ENCODE measurements at regions not wholly inside any gene's neighbourhood (a gene's known extent, or its start where the extent isn't known, plus 50 kb on each side); places are given as distances from the start of the nearest gene placed in this dataset.

GRCh38 chr11:37394236-37394870, 796.3 kb upstream of the RAG2 start:
- no peaks in the 10 kb centered on the region for H3K27me3 ChIP-seq
- DNase-seq, result no peak
- no peaks in the 10 kb centered on the region for H3K36me3 ChIP-seq
- H3K4me3 ChIP-seq, result no peak overlapping the region
- H3K9me3 ChIP-seq, result peaks cover 40% of the 10 kb centered on the region

GRCh38 chr11:37391615-37392014, 793.6 kb upstream of the RAG2 start:
- H3K27me3 ChIP-seq, result no peaks in the 10 kb centered on the region
- DNase-seq, result no peak
- peaks cover 44% of the 10 kb centered on the region for H3K9me3 ChIP-seq
- no peak overlapping the region for H3K4me3 ChIP-seq
- H3K36me3 ChIP-seq, result no peaks in the 10 kb centered on the region

DNA sequence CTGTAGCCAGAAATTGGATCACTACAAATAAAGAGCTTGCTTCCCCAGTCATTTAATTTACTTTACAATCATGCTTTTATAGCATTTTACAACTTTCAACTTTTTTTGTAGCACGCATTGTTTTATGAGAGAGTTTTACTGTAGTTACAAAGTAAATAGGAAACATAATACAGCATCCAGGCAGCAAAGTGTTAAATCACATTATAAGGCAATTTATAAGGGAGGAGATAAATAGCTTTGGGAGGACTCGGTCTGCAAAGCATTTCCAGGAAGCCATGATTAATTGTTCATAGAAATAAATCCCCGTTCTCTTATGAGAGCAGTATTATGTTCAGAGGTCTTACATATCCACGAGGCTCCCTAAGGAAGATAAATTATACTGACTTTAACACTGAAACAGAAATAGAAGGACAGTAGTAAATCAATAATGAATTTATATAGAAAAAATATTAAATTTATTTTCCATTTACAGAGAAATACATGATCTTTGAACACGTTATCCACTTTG, 792.6 kb upstream of the RAG2 start:
- no peak for DNase-seq
- Histone ChIP-seq H3K4me3 (no peak overlapping the region), H3K36me3 (no peaks in the 10 kb centered on the region), H3K9me3 (peaks cover 41% of the 10 kb centered on the region), H3K27me3 (no peaks in the 10 kb centered on the region)

- peaks cover 4% of the 10 kb centered on the region; the same call in 1 of the 2 replicates for H3K9me3 ChIP-seq
- no peak for DNase-seq
- no peaks in the 10 kb centered on the region for H3K27me3 ChIP-seq
- H3K36me3 ChIP-seq, result no peaks in the 10 kb centered on the region
- no peak overlapping the region for H3K4me3 ChIP-seq
These were observed 780.9 kb upstream of the RAG2 start for GRCh38 chr11:37378958-37379357.

GRCh38 chr11:37372667-37373066, 774.6 kb upstream of the RAG2 start:
- H3K9me3 ChIP-seq, result peaks cover 6% of the 10 kb centered on the region; the same call in 1 of the 2 replicates
- no peak overlapping the region for H3K4me3 ChIP-seq
- no peaks in the 10 kb centered on the region for H3K27me3 ChIP-seq
- no peaks in the 10 kb centered on the region for H3K36me3 ChIP-seq
- DNase-seq, result no peak

DNA sequence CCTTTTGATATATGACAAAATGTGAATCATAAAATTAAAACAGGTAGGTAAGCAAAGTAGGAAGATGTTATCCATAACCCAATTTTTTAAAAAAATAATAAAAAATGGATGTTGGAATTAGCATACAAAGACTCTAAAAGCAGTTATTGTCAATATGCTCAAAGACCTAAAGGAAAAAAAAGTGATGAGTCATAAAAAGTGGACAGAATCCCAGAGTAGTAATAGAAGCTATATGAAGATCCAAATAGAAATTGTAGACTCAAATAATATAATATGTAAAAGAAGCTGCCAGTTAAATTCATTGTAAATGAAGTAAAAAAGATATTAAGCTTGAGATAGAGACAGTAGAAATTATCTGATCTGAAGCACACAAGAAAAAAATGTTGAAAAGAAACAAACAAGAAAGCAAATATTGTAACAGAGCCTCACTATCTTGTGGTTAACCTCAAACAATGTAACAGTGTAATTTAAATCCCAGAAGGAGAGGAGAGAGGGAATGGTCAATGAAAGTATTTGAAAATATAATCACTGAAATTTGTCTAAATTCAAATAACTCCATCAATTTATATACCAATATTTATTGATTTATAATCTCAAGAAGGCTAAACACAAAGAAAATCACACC, 773.4 kb upstream of the RAG2 start:
- no peak for DNase-seq
- Histone ChIP-seq H3K36me3 (no peaks in the 10 kb centered on the region), H3K9me3 (peaks cover 12% of the 10 kb centered on the region), H3K4me3 (no peak overlapping the region), H3K27me3 (no peaks in the 10 kb centered on the region)

- H3K36me3 ChIP-seq, result no peaks in the 10 kb centered on the region
- DNase-seq, result no peak
- no peaks in the 10 kb centered on the region for H3K27me3 ChIP-seq
- no peak overlapping the region for H3K4me3 ChIP-seq
- peaks cover 12% of the 10 kb centered on the region for H3K9me3 ChIP-seq
These were observed 772.8 kb upstream of the RAG2 start for GRCh38 chr11:37370817-37371216.

GRCh38 chr11:37364246-37364839, 766.3 kb upstream of the RAG2 start:
- Histone ChIP-seq H3K36me3 (no peaks in the 10 kb centered on the region), H3K4me3 (no peak overlapping the region), H3K9me3 (peaks cover 18% of the 10 kb centered on the region), H3K27me3 (no peaks in the 10 kb centered on the region)
- no peak for DNase-seq

GRCh38 chr11:37353192-37353591, 755.2 kb upstream of the RAG2 start:
- Histone ChIP-seq H3K36me3 (no peaks in the 10 kb centered on the region), H3K27me3 (no peaks in the 10 kb centered on the region), H3K9me3 (peaks cover 4% of the 10 kb centered on the region; the same call in 1 of the 2 replicates), H3K4me3 (no peak overlapping the region)
- DNase-seq, result no peak

DNA sequence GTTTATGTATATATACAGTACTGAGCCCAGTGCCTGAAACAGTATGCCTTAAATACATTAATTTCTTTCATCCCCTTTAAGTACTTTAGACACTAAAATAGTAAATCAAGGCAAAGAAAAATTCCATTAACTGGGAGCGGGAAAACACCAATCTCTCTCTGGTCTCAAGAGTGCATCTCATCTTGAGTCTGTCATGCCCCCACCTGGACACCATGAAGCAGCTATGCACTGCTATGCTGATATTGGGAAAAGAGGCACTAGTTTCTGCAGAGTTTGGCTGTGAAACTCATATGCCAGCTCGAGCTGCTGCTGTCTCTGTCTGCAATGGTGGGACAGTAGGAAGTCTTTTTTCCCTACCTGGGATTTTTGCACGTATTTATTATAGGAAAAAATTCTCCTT, 754.4 kb upstream of the RAG2 start:
- no peak overlapping the region for H3K4me3 ChIP-seq
- H3K36me3 ChIP-seq, result no peaks in the 10 kb centered on the region
- H3K9me3 ChIP-seq, result no peaks in the 10 kb centered on the region
- H3K27me3 ChIP-seq, result no peaks in the 10 kb centered on the region
- DNase-seq, result no peak

DNA sequence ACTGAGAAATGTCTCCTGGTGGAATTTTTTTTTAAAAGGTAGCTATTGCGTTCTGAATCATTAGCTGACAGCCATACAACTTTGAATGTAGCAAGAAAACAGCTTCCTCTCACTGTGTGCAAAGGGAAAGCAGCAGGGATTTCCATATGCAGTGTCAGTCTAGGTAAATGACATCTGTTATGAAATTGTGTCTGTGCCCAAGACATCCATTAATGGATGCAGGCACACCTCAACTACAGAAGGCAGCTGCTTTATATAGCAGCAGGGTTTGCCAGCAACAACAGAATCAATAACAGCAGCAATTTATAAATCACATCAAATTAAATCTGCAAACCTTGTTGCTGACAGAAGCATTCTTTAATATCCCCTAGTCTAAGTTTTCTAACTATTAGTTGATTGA, 745.3 kb upstream of the RAG2 start:
- no peak overlapping the region for H3K4me3 ChIP-seq
- no peaks in the 10 kb centered on the region for H3K27me3 ChIP-seq
- H3K9me3 ChIP-seq, result no peaks in the 10 kb centered on the region
- H3K36me3 ChIP-seq, result no peaks in the 10 kb centered on the region
- no peak for DNase-seq

GRCh38 chr11:37336401-37336800, 738.4 kb upstream of the RAG2 start:
- H3K4me3 ChIP-seq, result no peak overlapping the region
- DNase-seq, result no peak
- H3K36me3 ChIP-seq, result no peaks in the 10 kb centered on the region
- no peaks in the 10 kb centered on the region for H3K9me3 ChIP-seq
- H3K27me3 ChIP-seq, result no peaks in the 10 kb centered on the region

DNA sequence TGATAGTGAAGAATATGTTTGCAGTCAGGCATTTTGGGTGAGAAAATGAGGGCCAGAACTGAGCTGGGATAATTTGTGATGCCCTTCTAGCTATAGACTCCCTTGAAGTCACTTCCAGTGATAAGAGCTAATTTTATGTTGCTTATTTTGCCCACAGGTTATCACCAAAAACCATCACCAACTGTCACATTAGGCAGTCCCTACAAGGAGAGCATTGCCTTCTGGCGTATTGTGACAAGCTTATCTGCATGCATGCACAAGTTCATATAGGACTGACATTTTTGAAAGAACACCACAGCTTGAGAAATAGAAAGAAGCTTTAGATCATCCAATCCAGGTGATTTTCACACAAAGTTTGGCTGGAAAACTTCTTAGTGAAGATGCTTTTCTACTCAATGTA, 735.3 kb upstream of the RAG2 start:
- DNase-seq, result no peak
- Histone ChIP-seq H3K4me3 (no peak overlapping the region), H3K27me3 (no peaks in the 10 kb centered on the region), H3K9me3 (no peaks in the 10 kb centered on the region), H3K36me3 (no peaks in the 10 kb centered on the region)

GRCh38 chr11:37323843-37324242, 725.8 kb upstream of the RAG2 start:
- Histone ChIP-seq H3K9me3 (no peaks in the 10 kb centered on the region), H3K36me3 (no peaks in the 10 kb centered on the region), H3K4me3 (no peak overlapping the region), H3K27me3 (no peaks in the 10 kb centered on the region)
- no peak for DNase-seq

DNA sequence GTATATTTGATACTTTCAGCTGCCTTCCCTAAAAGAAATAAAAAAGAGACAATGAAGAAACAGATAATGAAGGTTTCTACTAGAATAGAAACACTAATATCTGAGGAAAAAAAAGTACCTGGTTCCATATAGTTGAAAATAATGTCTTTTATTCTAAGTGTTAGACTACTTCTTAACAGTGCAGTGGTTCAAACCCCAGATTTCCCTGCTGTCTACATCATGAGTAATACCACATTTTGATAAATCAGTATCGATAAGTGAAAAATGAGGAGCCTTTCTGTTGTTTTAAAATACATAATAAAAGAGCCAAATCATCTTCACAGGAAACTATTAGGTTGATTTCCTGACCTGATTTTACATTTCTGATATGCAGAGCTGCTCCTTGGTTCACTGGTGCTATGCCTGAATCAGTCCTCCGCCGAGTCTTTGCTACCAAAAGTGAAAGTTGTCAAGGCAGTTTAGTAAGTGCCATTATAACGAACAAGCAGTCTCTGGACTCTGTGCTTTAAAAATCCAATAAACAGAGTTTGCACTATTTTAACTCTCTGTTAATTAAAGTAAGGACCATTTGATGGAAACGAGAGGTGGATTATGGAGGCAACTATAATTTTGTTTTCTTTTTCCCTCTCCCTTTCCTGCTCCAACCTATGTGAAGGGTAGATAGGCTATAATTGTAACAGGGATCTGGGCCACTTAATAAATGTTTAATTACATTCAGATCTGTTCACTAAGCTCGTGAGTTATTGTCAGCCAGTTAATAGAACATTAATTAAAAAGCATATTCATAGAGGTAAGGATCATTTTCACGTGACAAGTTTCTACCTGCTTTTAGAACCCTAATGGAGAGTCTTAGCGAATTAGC, 724.5 kb upstream of the RAG2 start:
- no peaks in the 10 kb centered on the region for H3K9me3 ChIP-seq
- H3K36me3 ChIP-seq, result no peaks in the 10 kb centered on the region
- peak; percentile 10 for DNase-seq
- no peaks in the 10 kb centered on the region for H3K27me3 ChIP-seq
- peak overlapping the region; percentile 44 for H3K4me3 ChIP-seq

- Histone ChIP-seq H3K4me3 (no peak overlapping the region), H3K36me3 (no peaks in the 10 kb centered on the region), H3K9me3 (no peaks in the 10 kb centered on the region), H3K27me3 (no peaks in the 10 kb centered on the region)
- DNase-seq, result no peak
These were observed 722.9 kb upstream of the RAG2 start for GRCh38 chr11:37320921-37321320.

GRCh38 chr11:37317803-37318202, 719.8 kb upstream of the RAG2 start:
- no peaks in the 10 kb centered on the region for H3K27me3 ChIP-seq

More at GRCh38 chr11:37317803-37318202, 719.8 kb upstream of the RAG2 start:
- DNase-seq, result no peak
- H3K36me3 ChIP-seq, result no peaks in the 10 kb centered on the region
- H3K4me3 ChIP-seq, result no peak overlapping the region
- no peaks in the 10 kb centered on the region for H3K9me3 ChIP-seq
